Neuronal stem cell (in vitro differentiated cells): ENCODE measurements at regions not wholly inside any gene's neighbourhood (a gene's known extent, or its start where the extent isn't known, plus 50 kb on each side); places are given as distances from the start of the nearest gene placed in this dataset.

Source experiments
- DNase-seq: peaks from one replicate; pipeline ENCODE4 v3.0.0-alpha.2; 2013; ENCODE audit warnings: low spot score
- H2AFZ ChIP-seq: one replicate; pipeline ENCODE4 v1.6.1; 2013; ENCODE audit warnings: mild to moderate bottlenecking, low read length, inconsistent platforms
- H2AK5ac ChIP-seq: 2 replicates; pipeline ENCODE4 v1.6.1; 2013; ENCODE audit warnings: low read depth, mild to moderate bottlenecking, inconsistent platforms, low read length, moderate library complexity, mixed read lengths
- H2BK120ac ChIP-seq: 2 replicates; pipeline ENCODE4 v1.6.1; 2013; ENCODE audit warnings: low read depth, mild to moderate bottlenecking, inconsistent platforms, low read length, moderate library complexity, mixed read lengths
- H2BK12ac ChIP-seq: one replicate; pipeline ENCODE4 v1.6.1; 2013; ENCODE audit warnings: low read length, inconsistent platforms
- H2BK15ac ChIP-seq: 2 replicates; pipeline ENCODE4 v1.6.1; 2013; ENCODE audit warnings: mild to moderate bottlenecking, low read length, inconsistent platforms, mixed read lengths
- H2BK5ac ChIP-seq: one replicate; pipeline ENCODE4 v1.6.1; 2013; ENCODE audit warnings: inconsistent platforms, mild to moderate bottlenecking, low read length, moderate library complexity
- H3K14ac ChIP-seq: one replicate; pipeline ENCODE4 v1.6.1; 2013; ENCODE audit warnings: low read length, inconsistent platforms
- H3K18ac ChIP-seq: 2 replicates; pipeline ENCODE4 v1.6.1; 2013; ENCODE audit warnings: low read length, inconsistent platforms
- H3K23ac ChIP-seq: 2 replicates; pipeline ENCODE4 v1.6.1; 2013; ENCODE audit warnings: low read depth, mild to moderate bottlenecking, mixed read lengths, low read length, inconsistent platforms; ENCODE audit not compliant: poor library complexity
- H3K27ac ChIP-seq: replicated peaks from 3 replicates; pipeline ENCODE4 v1.5.1; 2013; ENCODE audit warnings: low read length, inconsistent platforms
- H3K27me3 ChIP-seq, 3 experiments: 2 replicates each; pipeline ENCODE4 v1.6.1; 2013; ENCODE audit warnings: low read length in 3 of 3, mild to moderate bottlenecking in 2 of 3, inconsistent platforms in 1 of 3, low read depth in 1 of 3, mixed read lengths in 1 of 3, moderate library complexity in 1 of 3; ENCODE audit not compliant: control insufficient read depth in 3 of 3, insufficient read depth in 3 of 3
- H3K36me3 ChIP-seq, 2 donors: replicated peaks in 1 of 2; 2 replicates each; pipeline ENCODE4 v1.6.1; 2013; ENCODE audit warnings: low read length in 2 of 2; ENCODE audit not compliant: control insufficient read depth in 2 of 2, insufficient read depth in 2 of 2
- H3K4ac ChIP-seq: 2 replicates; pipeline ENCODE4 v1.6.1; 2013; ENCODE audit warnings: inconsistent platforms, mild to moderate bottlenecking, low read length, moderate library complexity
- H3K4me1 ChIP-seq, 2 donors: 1 replicate in 1 of 2; 2 replicates in 1 of 2; pipeline ENCODE4 v1.6.1; 2013; ENCODE audit warnings: low read length in 2 of 2, low read depth in 1 of 2; ENCODE audit not compliant: control insufficient read depth in 2 of 2, insufficient read depth in 1 of 2
- H3K4me2 ChIP-seq: one replicate; pipeline ENCODE4 v1.6.1; 2013; ENCODE audit warnings: mild to moderate bottlenecking, low read length, inconsistent platforms; ENCODE audit not compliant: insufficient read depth, poor library complexity, severe bottlenecking
- H3K4me3 ChIP-seq, 2 donors: 2 replicates each; pipeline ENCODE4 v1.5.1; 2013; ENCODE audit warnings: low read length in 2 of 2, mild to moderate bottlenecking in 2 of 2, inconsistent platforms in 1 of 2, moderate library complexity in 1 of 2
- H3K79me1 ChIP-seq: one replicate; pipeline ENCODE4 v1.6.1; 2013; ENCODE audit warnings: low read depth, mild to moderate bottlenecking, inconsistent platforms, low read length, moderate library complexity
- H3K9ac ChIP-seq: one replicate; pipeline ENCODE4 v1.6.1; 2013; ENCODE audit warnings: mild to moderate bottlenecking, low read depth, low read length, inconsistent platforms; ENCODE audit not compliant: poor library complexity
- H3K9me3 ChIP-seq, 2 donors: replicated peaks in 1 of 2; 2 replicates each; pipeline versions ENCODE3 to v1.6.1; 2013; ENCODE audit warnings: low read length in 2 of 2, mild to moderate bottlenecking in 2 of 2, inconsistent platforms in 1 of 2, low read depth in 1 of 2, mixed read lengths in 1 of 2, moderate library complexity in 1 of 2; ENCODE audit not compliant: control insufficient read depth in 2 of 2, insufficient read depth in 1 of 2
- H4K8ac ChIP-seq: one replicate; pipeline ENCODE4 v1.6.1; 2013; ENCODE audit warnings: low read depth, mild to moderate bottlenecking, inconsistent platforms, low read length, moderate library complexity
- H4K91ac ChIP-seq: one replicate; pipeline ENCODE4 v1.6.1; 2013; ENCODE audit warnings: low read length, low read depth, mild to moderate bottlenecking, inconsistent platforms; ENCODE audit not compliant: poor library complexity
- WGBS, 2 donors: extraction: QIAGEN DNeasy Blood & Tissue Kit; methylation state at CpG; one replicate each; pipeline ENCODE4 v1.1.7; 2013; ENCODE audit warnings: missing lambda C conversion rate in 2 of 2, mixed read lengths in 1 of 2; ENCODE audit not compliant: insufficient read length in 2 of 2, insufficient replicate concordance in 1 of 2; ENCODE audit errors: extremely low coverage in 2 of 2; 5-methylcytosine and 5-hydroxymethylcytosine counted together

DNA sequence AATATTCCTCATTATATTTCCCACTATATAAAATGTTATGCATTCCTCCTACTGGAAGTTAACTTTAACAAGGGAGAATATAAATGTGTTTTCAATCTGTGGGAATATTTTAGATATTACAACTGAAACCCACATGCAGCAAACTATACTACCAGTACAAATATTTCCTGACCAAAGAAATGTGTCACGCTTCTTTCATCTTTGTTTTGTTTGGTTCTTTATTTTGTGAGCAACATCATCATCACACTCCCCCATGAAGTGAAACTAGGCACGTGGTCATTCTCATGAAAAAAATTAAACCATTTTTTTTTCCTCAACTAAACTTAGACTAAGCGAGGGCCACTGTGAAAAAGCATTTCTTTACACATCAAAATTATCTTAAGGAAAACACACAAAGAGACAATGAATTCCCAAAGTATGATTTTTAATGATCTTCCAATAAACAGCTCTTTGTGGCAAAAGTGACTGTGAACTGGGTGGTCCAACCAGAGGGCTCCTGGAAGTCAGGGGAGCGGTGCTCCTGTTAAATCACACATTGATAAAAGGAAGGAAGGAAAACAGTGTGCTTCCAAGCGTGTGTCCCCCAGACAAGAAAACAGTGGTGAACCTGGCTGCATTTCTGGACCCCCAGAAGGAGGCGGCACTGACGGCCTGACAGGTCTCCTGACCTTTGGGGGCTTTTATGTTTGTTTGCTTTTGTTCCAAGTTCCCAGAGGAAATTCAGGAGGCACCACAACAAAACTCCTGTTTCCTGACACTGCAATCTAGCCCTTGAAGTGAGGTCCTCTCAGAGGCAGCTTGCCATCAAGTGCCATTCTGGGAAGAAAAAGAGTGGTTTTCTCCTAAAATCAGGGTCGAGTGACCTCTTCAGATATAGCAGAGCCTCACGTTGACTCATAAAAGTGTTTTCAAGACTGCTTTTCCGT is 166.8 kb upstream of the FOXQ1 start:
- no peak for DNase-seq

DNA sequence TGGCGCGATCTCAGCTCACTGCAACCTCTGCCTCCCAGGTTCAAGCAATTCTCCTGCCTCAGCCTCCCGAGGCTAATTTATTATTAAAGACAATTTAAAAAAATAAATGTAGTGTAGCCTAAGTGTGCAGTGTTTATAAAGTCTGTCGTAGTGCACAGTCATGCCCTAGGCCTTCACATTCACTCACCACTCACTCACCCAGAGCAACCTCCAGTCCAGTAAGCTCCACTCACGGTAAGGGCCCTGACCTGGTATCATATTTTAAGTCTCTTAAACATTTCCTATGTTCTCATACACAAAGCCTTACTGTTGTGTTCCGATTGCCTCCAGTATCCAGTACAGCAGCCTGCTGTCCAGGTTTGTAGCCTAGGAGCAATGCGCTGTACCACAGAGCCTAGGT is 168.2 kb upstream of the FOXQ1 start:
- no peak overlapping the region for H3K27ac ChIP-seq
- no peaks in the 10 kb centered on the region for H3K79me1 ChIP-seq
- no peak overlapping the region for H3K4me3 ChIP-seq
- no peak overlapping the region for H3K4me2 ChIP-seq
- no peak for DNase-seq
- H3K23ac ChIP-seq, result no peak overlapping the region
- no peak overlapping the region for H2BK12ac ChIP-seq
- H3K14ac ChIP-seq, result no peak overlapping the region
- H3K36me3 ChIP-seq, result no peaks in the 10 kb centered on the region
- H2BK120ac ChIP-seq, result no peak overlapping the region
- H4K8ac ChIP-seq, result no peak overlapping the region
- H3K27me3 ChIP-seq, result no peaks in the 10 kb centered on the region
- no peak overlapping the region for H3K18ac ChIP-seq
- no peak overlapping the region for H2AK5ac ChIP-seq
- no peak overlapping the region for H2AFZ ChIP-seq
- no peaks in the 10 kb centered on the region for H3K9me3 ChIP-seq
- H2BK5ac ChIP-seq, result no peak overlapping the region
- no CpG with 5 or more reads among the region's 7 CpGs for WGBS, 2 donors
- H3K4ac ChIP-seq, result no peak overlapping the region
- H2BK15ac ChIP-seq, result no peak overlapping the region
- no peak overlapping the region for H4K91ac ChIP-seq
- no peak overlapping the region for H3K9ac ChIP-seq
- H3K4me1 ChIP-seq, result peaks cover 3 to 4% of the 10 kb centered on the region in 2 donors

More for the DNA sequence above, 166.8 kb upstream of the FOXQ1 start:
- no peak overlapping the region for H2BK15ac ChIP-seq
- no peaks in the 10 kb centered on the region for H3K79me1 ChIP-seq
- H2AK5ac ChIP-seq, result no peak overlapping the region
- H3K23ac ChIP-seq, result no peak overlapping the region
- H3K27me3 ChIP-seq, result no peaks in the 10 kb centered on the region
- H3K4me3 ChIP-seq, result no peak overlapping the region
- no peak overlapping the region for H3K27ac ChIP-seq
- WGBS, 2 donors, result no CpG with 5 or more reads among the region's 10 CpGs
- peaks cover 3 to 4% of the 10 kb centered on the region in 2 donors for H3K4me1 ChIP-seq
- H4K8ac ChIP-seq, result no peak overlapping the region
- H2AFZ ChIP-seq, result peak overlapping the region; percentile 27
- H2BK12ac ChIP-seq, result no peak overlapping the region
- no peak overlapping the region for H2BK120ac ChIP-seq
- H2BK5ac ChIP-seq, result no peak overlapping the region
- H3K4me2 ChIP-seq, result no peak overlapping the region
- no peaks in the 10 kb centered on the region for H3K9me3 ChIP-seq
- no peak overlapping the region for H3K14ac ChIP-seq
- no peak overlapping the region for H4K91ac ChIP-seq
- H3K4ac ChIP-seq, result no peak overlapping the region
- no peak overlapping the region for H3K18ac ChIP-seq
- no peak overlapping the region for H3K9ac ChIP-seq
- H3K36me3 ChIP-seq, result no peaks in the 10 kb centered on the region

DNA sequence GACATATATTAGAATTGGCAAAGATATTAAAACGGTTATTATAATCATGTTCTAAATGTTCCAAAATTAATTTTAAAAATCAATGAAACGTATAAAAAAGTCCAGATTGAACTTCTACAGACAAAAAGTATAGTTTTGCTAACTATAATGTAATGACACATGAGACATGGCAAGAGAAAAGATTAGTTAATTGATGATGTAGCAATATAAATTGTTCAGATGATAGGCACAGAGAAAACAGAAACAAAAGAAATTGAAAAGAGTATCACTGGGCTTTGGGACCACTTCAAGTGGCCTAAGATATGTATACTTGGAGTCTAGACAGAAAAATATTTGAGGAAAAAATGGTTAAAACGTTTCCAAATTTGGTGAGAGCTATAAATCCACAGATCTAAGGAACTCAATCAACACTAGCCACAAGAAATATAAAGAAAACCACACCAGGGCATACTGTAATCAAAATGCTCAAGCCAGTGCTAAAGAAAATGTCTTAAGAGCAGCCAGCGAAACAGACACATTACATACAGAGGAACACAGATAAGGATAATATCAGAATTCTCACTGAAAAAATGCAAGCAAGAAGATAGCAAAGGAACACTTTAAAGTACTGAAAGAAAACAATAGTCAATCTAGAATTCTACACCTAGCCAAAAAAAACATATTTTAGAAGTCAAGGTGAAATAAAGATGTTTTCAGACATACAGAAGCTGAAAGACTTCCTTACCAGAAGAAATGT is 172.6 kb upstream of the FOXQ1 start:
- Histone ChIP-seq H3K9me3 (no peaks in the 10 kb centered on the region), H2BK120ac (no peak overlapping the region), H2AFZ (no peak overlapping the region), H4K8ac (no peak overlapping the region), H3K4me2 (no peak overlapping the region), H2BK15ac (no peak overlapping the region), H2BK5ac (no peak overlapping the region), H3K36me3 (no peaks in the 10 kb centered on the region), H3K18ac (no peak overlapping the region), H2AK5ac (no peak overlapping the region), H3K4me3 (no peak overlapping the region), H3K79me1 (no peaks in the 10 kb centered on the region), H3K23ac (no peak overlapping the region), H3K27me3 (no peaks in the 10 kb centered on the region), H2BK12ac (no peak overlapping the region), H3K14ac (no peak overlapping the region), H3K4ac (no peak overlapping the region), H4K91ac (no peak overlapping the region), H3K9ac (no peak overlapping the region), H3K27ac (no peak overlapping the region), H3K4me1 (no peaks in the 10 kb centered on the region)
- DNase-seq, result no peak
- no CpG with 5 or more reads among the region's 4 CpGs for WGBS, 2 donors

DNA sequence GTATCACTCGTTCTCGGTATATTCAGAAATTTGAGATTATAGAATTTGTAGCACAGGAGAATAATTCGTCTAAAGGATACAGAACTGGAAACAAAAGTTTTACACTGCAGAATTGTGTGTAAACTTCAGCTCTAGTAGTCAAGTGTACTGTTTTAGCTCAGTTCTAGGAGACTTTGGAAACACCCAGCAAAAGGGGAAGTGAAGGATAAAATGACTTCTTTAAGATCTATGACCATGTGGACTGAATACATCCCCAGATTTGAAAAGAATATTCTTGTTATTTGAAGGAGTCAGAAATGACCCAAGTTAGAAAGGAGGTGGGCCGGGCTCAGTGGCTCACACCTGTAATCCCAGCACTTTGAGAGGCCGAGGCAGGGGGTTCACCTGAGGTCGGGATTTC is 174.0 kb upstream of the FOXQ1 start:
- Histone ChIP-seq H2AFZ (no peak overlapping the region), H4K91ac (no peak overlapping the region), H4K8ac (no peak overlapping the region), H2BK15ac (no peak overlapping the region), H3K9me3 (no peaks in the 10 kb centered on the region), H2BK12ac (no peak overlapping the region), H3K14ac (no peak overlapping the region), H3K4ac (no peak overlapping the region), H3K9ac (no peak overlapping the region), H3K4me2 (no peak overlapping the region), H3K4me1 (no peaks in the 10 kb centered on the region), H3K79me1 (no peaks in the 10 kb centered on the region), H2AK5ac (no peak overlapping the region), H2BK5ac (no peak overlapping the region), H2BK120ac (no peak overlapping the region), H3K27me3 (no peaks in the 10 kb centered on the region), H3K4me3 (no peak overlapping the region), H3K18ac (no peak overlapping the region), H3K36me3 (no peaks in the 10 kb centered on the region), H3K27ac (no peak overlapping the region), H3K23ac (no peak overlapping the region)
- no CpG with 5 or more reads among the region's 6 CpGs for WGBS, 2 donors
- DNase-seq, result no peak
